ENCODE measurements at regions not wholly inside any gene's neighbourhood (a gene's known extent, or its start where the extent isn't known, plus 50 kb on each side); places are given as distances from the start of the nearest gene placed in this dataset.

DNA sequence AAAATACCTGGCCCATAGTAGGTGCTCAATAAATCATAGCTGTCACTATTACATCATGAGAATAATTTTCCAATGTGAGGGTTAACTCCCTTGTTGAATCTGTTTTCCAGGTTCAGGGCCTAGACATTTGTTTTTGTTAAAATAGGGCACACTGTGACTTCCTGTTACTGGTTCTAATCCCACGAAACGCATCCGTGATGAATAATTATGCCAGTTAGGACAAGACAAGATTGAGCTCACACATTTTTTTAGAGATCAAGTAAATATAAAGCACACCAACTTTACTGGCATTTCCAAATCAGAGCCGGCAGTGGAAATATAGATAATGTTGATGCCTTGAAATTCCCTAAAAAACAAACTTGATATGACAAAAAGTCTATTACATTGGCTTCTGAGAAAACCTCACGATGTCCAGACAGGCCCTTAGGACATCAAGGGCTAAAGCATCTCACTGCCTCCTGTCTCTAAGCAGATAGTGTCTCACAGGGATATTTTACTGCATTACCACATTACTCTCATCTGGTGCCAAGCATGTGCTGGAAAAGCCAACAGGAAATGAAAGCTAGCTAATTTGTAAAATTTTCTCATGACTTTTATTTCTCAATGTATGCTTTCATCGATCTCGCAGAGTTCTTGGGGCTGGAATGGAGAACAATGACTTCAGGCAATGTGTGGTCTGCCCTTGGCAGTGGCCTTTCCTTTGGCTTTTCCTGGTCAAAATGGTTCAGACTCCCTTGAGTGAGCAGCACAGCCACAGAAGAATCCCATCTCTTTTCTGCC, 414.3 kb upstream of the PAPPA start:
- no peak for DNase-seq (ENCODE audit: low read depth)
- TF ChIP-seq, protein P1, sequence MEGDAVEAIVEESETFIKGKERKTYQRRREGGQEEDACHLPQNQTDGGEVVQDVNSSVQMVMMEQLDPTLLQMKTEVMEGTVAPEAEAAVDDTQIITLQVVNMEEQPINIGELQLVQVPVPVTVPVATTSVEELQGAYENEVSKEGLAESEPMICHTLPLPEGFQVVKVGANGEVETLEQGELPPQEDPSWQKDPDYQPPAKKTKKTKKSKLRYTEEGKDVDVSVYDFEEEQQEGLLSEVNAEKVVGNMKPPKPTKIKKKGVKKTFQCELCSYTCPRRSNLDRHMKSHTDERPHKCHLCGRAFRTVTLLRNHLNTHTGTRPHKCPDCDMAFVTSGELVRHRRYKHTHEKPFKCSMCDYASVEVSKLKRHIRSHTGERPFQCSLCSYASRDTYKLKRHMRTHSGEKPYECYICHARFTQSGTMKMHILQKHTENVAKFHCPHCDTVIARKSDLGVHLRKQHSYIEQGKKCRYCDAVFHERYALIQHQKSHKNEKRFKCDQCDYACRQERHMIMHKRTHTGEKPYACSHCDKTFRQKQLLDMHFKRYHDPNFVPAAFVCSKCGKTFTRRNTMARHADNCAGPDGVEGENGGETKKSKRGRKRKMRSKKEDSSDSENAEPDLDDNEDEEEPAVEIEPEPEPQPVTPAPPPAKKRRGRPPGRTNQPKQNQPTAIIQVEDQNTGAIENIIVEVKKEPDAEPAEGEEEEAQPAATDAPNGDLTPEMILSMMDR (IDR thresholded peaks at IDR 0.05; ENCODE audit: control insufficient read depth, insufficient read depth, low read depth, low read length, missing control alignments): no peak
- H3K4me3 ChIP-seq (ENCODE audit: control insufficient read depth, low read depth, low read length): no peak overlapping the region

DNA sequence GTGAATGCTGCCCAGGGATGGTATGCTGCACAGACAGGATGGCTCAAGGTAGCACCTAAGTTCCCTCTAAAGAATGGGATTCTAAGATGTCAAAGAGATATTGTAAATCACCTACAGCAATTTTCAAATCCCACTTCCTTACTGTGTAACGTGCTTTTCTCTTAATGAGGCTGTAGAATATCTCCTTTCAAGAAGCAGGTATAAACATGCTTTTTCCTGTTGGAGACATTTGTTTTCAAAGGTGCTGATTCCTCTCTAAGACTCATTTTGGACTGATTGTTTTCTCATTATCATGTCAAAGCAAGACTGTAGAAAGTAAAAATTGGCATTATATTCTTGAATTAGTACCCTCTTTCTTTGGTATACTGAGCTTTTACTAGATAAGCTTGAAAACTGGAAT, 412.6 kb upstream of the PAPPA start:
- TF ChIP-seq, protein P1 (IDR thresholded peaks at IDR 0.05; ENCODE audit: control insufficient read depth, insufficient read depth, low read depth, low read length, missing control alignments): no peak
- H3K4me3 ChIP-seq (ENCODE audit: control insufficient read depth, low read depth, low read length): no peak overlapping the region
- no peak for DNase-seq (ENCODE audit: low read depth)

DNA sequence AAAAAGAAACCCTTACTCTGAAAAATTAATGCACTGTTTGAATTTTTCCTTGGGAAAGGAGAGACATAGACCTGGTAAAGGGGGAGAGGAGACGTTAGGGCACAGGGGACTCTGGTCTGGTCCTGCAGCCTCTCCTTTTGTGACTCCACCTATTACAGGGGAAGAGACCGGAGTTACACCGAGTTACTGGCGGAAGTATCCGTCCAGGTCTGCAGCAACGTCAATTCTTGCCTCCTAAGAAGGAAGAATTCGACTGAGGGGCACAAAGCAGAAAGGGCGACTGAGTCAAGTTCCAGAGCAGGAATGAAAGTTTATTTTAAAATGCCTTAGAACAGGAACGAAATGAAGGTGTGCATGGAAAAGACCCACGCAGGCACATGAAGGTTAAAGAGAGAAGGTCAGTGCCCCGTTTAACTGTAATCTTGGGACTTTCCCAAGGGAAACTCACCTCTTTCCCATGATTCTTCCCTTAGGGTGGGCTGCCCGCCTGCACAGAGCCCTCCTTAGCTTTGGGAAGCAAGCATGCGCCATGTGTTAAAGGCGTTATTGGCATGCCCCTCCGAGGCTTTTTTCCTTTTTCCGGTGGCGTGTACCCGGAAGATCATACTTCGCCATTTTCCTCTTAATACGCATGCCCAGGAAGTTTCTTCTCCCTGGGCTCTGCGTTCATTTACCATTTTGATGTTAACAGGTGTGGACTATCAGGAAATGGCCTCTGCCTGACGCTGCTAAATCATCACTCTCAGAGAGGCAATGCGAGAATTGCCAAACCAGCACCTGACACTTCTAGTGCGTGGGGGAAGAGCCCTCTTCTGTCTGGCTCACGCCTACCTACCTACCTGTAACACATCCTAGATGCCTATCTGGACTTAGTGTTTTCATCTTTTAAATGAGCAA, 409.6 kb upstream of the PAPPA start:
- TF ChIP-seq, protein P1 (IDR thresholded peaks at IDR 0.05; ENCODE audit: control insufficient read depth, insufficient read depth, low read depth, low read length, missing control alignments): no peak
- no peak for DNase-seq (ENCODE audit: low read depth)
- no peak overlapping the region for H3K4me3 ChIP-seq (ENCODE audit: control insufficient read depth, low read depth, low read length)

DNA sequence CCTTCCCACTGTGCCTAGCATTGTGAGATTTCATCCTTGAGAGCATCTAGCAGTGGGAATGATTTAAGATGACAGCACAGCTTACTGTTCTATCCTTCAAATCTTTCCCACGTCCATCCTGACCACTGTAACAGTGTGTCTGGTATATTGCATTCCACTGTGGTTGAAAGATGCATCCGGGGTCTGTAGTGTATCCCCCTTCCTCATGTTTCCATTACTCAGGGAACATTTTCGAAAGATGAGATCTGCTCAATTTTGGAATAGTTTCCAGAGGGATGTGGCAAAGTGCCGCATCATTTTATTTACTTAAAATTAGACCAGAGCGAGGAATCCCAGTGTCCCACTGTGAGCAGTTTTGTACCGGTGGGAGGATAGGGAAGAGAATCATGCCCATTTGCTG, 407.1 kb upstream of the PAPPA start:
- TF ChIP-seq, protein P1 (IDR thresholded peaks at IDR 0.05; ENCODE audit: control insufficient read depth, insufficient read depth, low read depth, low read length, missing control alignments): no peak
- no peak for DNase-seq (ENCODE audit: low read depth)
- H3K4me3 ChIP-seq (ENCODE audit: control insufficient read depth, low read depth, low read length): no peak overlapping the region

DNA sequence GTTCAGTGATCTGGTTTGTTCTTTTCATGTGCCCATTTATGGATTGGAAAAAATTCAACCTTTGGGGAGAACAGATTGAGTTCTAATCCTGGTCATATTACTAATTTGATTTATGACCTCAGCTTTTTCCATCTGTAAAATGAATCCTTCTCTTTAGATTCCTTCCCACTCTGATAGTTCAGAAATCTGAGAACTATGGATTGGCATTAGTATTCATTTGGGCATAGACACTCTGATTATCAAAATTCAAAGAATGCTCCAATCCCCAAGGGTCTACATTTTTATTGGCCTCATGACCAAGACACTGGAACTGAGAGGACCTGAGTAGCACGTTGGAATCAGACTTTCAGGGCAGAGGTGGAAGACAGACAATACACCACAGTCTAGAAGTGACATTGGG, 405.9 kb upstream of the PAPPA start:
- H3K4me3 ChIP-seq (ENCODE audit: control insufficient read depth, low read depth, low read length): no peak overlapping the region
- no peak for DNase-seq (ENCODE audit: low read depth)
- TF ChIP-seq, protein P1 (IDR thresholded peaks at IDR 0.05; ENCODE audit: control insufficient read depth, insufficient read depth, low read depth, low read length, missing control alignments): no peak

DNA sequence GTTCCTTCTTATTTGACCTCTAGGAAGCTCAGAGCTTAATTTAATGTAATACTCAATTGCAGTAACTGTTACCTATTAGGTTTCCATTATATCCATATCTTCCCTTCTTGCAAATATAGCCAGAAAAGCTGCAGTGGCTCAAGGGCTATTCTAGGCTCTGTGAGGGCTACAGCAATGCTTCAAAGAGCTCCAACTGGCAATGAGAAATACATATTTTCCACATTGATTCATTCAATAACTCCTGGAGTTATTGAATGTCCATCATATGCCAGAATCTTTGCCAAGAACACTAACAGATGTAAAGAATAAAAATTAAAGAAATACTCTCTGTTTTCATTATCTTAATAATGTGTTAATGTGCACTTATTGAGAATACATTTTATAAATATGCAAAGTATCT, 396.9 kb upstream of the PAPPA start:
- H3K4me3 ChIP-seq (ENCODE audit: control insufficient read depth, low read depth, low read length): no peak overlapping the region
- TF ChIP-seq, protein P1 (IDR thresholded peaks at IDR 0.05; ENCODE audit: control insufficient read depth, insufficient read depth, low read depth, low read length, missing control alignments): no peak
- no peak for DNase-seq (ENCODE audit: low read depth)

Measured in AG09309 (cell line).